ENCODE measurements at regions not wholly inside any gene's neighbourhood (a gene's known extent, or its start where the extent isn't known, plus 50 kb on each side); places are given as distances from the start of the nearest gene placed in this dataset.

DNA sequence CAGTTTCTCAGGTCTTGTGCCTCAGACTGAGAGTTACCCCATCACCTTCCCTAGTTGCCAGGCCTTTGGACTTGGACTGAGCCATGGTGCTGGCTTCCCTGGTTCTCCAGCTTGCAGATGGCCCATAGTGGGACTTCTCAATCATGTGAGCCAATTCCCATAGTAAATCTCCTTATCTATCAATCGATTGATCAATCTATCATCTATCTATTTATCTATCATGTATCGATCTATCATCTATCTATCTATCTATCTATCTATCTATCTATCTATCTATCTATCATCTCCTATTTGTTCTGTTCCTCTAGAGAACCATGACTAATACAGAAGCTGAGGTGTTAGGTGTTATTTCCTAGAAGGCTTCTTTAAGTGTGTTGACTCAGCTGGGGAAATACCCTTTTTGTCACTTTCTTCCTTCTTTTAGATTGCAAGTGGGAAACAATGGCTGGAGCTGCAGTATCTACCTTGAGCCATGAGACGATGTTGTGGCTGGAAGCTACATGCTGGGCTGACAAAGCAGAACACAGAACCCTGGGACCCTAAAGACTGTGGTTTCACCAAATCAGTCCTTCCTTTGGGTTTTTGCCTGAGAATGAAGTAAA is 234.7 kb upstream of the GLI3 start:
- CTCF ChIA-PET: no interaction called here
- Histone ChIP-seq H2AFZ (ENCODE audit: low read depth, low read length, poor library complexity, severe bottlenecking) (no peak overlapping the region), H3K4me2 (ENCODE audit: low read length) (no peak overlapping the region), H3K4me1 (ENCODE audit: control insufficient read depth in 1 of 2, insufficient read depth in 2 of 2, low read length in 2 of 2) (no peaks in the 10 kb centered on the region), H3K9ac (ENCODE audit: low read length) (no peak overlapping the region), H3K79me2 (ENCODE audit: insufficient read depth, low read length) (no peaks in the 10 kb centered on the region), H3K4me3 (replicated peaks in 1 of 2; ENCODE audit: low read depth in 1 of 2, low read length in 2 of 2) (no peak overlapping the region), H3K27ac (ENCODE audit: low read depth, low read length) (no peak overlapping the region), H3K9me2 (ENCODE audit: insufficient read depth) (no peaks in the 10 kb centered on the region), H4K20me1 (ENCODE audit: insufficient read depth) (no peaks in the 10 kb centered on the region), H3K27me3 (ENCODE audit: insufficient read depth, low read length) (no peaks in the 10 kb centered on the region), H3K36me3 (ENCODE audit: control insufficient read depth in 1 of 2, insufficient read depth in 2 of 2, low read length in 2 of 2) (no peaks in the 10 kb centered on the region), H3K9me3 (ENCODE audit: control insufficient read depth in 1 of 2, insufficient read depth in 1 of 2, low read depth in 1 of 2, low read length in 2 of 2) (no peaks in the 10 kb centered on the region; a peak in 2 of 4 replicates)
- RAD21 ChIA-PET (ENCODE audit: low non-redundant PET in 1 of 2, low total read pairs in 2 of 2, uncharacterized antibody in 2 of 2, unreplicated experiment in 2 of 2): no interaction called here
- POLR2A ChIA-PET: no interaction called here
- no TSS peak for BruUV-seq (replicated peaks)
- TF ChIP-seq RAD21 (IDR thresholded peaks at IDR 0.05; ENCODE audit: low read depth) (no peak), JUND (IDR thresholded peaks at IDR 0.05) (no peak)
- TF ChIP-seq, protein P1, sequence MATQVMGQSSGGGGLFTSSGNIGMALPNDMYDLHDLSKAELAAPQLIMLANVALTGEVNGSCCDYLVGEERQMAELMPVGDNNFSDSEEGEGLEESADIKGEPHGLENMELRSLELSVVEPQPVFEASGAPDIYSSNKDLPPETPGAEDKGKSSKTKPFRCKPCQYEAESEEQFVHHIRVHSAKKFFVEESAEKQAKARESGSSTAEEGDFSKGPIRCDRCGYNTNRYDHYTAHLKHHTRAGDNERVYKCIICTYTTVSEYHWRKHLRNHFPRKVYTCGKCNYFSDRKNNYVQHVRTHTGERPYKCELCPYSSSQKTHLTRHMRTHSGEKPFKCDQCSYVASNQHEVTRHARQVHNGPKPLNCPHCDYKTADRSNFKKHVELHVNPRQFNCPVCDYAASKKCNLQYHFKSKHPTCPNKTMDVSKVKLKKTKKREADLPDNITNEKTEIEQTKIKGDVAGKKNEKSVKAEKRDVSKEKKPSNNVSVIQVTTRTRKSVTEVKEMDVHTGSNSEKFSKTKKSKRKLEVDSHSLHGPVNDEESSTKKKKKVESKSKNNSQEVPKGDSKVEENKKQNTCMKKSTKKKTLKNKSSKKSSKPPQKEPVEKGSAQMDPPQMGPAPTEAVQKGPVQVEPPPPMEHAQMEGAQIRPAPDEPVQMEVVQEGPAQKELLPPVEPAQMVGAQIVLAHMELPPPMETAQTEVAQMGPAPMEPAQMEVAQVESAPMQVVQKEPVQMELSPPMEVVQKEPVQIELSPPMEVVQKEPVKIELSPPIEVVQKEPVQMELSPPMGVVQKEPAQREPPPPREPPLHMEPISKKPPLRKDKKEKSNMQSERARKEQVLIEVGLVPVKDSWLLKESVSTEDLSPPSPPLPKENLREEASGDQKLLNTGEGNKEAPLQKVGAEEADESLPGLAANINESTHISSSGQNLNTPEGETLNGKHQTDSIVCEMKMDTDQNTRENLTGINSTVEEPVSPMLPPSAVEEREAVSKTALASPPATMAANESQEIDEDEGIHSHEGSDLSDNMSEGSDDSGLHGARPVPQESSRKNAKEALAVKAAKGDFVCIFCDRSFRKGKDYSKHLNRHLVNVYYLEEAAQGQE (IDR thresholded peaks at IDR 0.05; ENCODE audit: low read depth): no peak
- DNase-seq (ENCODE audit: low read depth, low spot score) (no peak), ATAC-seq (no peak)
- intact Hi-C loops (cut with micrococcal nuclease): no loop called here

DNA sequence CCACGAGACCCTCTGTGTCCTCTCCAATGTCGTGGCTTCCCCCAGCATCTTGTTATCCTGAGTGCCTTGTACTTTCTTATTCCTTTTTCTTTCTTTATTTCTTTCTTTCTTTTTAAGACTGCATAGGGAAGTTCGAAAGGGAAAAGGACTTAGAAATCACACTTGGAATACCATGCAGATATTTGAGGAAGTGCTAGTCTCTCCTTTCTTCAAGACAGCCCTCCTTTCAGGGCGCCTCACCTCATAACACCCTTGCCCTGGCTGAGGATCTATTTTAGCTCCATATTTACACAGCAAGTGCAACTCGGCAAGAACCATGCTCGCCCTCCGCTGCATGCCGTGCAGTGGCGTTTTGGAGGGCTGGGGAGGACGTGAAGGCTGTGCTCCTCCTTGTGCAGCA is 232.3 kb upstream of the GLI3 start:
- H3K9me3 ChIP-seq (ENCODE audit: control insufficient read depth in 1 of 2, insufficient read depth in 1 of 2, low read depth in 1 of 2, low read length in 2 of 2): no peaks in the 10 kb centered on the region; a peak in 2 of 4 replicates
- no peaks in the 10 kb centered on the region for H3K27me3 ChIP-seq (ENCODE audit: insufficient read depth, low read length)
- no peaks in the 10 kb centered on the region for H3K36me3 ChIP-seq (ENCODE audit: control insufficient read depth in 1 of 2, insufficient read depth in 2 of 2, low read length in 2 of 2)
- H3K4me2 ChIP-seq (ENCODE audit: low read length): no peak overlapping the region
- ChIA-PET CTCF (no interaction called here), RAD21 (ENCODE audit: low non-redundant PET in 1 of 2, low total read pairs in 2 of 2, uncharacterized antibody in 2 of 2, unreplicated experiment in 2 of 2) (no interaction called here), POLR2A (no interaction called here)
- DNase-seq (ENCODE audit: low read depth, low spot score) (no peak), ATAC-seq (no peak)
- H3K9me2 ChIP-seq (ENCODE audit: insufficient read depth): no peaks in the 10 kb centered on the region
- no TSS peak for BruUV-seq (replicated peaks)
- H3K9ac ChIP-seq (ENCODE audit: low read length): no peak overlapping the region
- H4K20me1 ChIP-seq (ENCODE audit: insufficient read depth): no peaks in the 10 kb centered on the region
- no peaks in the 10 kb centered on the region for H3K79me2 ChIP-seq (ENCODE audit: insufficient read depth, low read length)
- H3K4me3 ChIP-seq (replicated peaks in 1 of 2; ENCODE audit: low read depth in 1 of 2, low read length in 2 of 2): no peak overlapping the region
- no peak overlapping the region for H3K27ac ChIP-seq (ENCODE audit: low read depth, low read length)
- intact Hi-C loops (cut with micrococcal nuclease): no loop called here
- H2AFZ ChIP-seq (ENCODE audit: low read depth, low read length, poor library complexity, severe bottlenecking): no peak overlapping the region
- no peaks in the 10 kb centered on the region for H3K4me1 ChIP-seq (ENCODE audit: control insufficient read depth in 1 of 2, insufficient read depth in 2 of 2, low read length in 2 of 2)
- TF ChIP-seq CEBPB (IDR thresholded peaks at IDR 0.05; ENCODE audit: low read depth) (no peak), YY1 (IDR thresholded peaks at IDR 0.05; ENCODE audit: extremely low read depth, insufficient replicate concordance, low read depth, low read length) (no peak), JUND (IDR thresholded peaks at IDR 0.05) (no peak), ATF3 (IDR thresholded peaks at IDR 0.05) (no peak), SIN3A (IDR thresholded peaks at IDR 0.05; ENCODE audit: low read depth) (no peak), FOSL1 (IDR thresholded peaks at IDR 0.05; ENCODE audit: low read depth) (no peak), CTCF (IDR thresholded peaks at IDR 0.05 in 2 of 3, conservative IDR thresholded peaks at IDR 0.05 in 1 of 3; ENCODE audit: borderline replicate concordance in 1 of 3, insufficient read depth in 1 of 3, low read depth in 2 of 3, low read length in 2 of 3) (no peak), EZH2phosphoT487 (IDR thresholded peaks at IDR 0.05; ENCODE audit: borderline replicate concordance) (no peak), ZFX (IDR thresholded peaks at IDR 0.05) (no peak), EZH2 (IDR thresholded peaks at IDR 0.05) (no peak), ZNF274 (IDR thresholded peaks at IDR 0.05; ENCODE audit: low read depth, low read length) (no peak), CBX3 (IDR thresholded peaks at IDR 0.05; ENCODE audit: low read depth) (no peak), RAD21 (IDR thresholded peaks at IDR 0.05; ENCODE audit: low read depth) (no peak), ELF1 (IDR thresholded peaks at IDR 0.05; ENCODE audit: borderline replicate concordance, low read depth) (no peak), SRF (IDR thresholded peaks at IDR 0.05; ENCODE audit: low read depth) (no peak), POLR2AphosphoS5 (IDR thresholded peaks at IDR 0.05; ENCODE audit: low read depth, low read length) (no peak)
